HG03469 (cell line): ENCODE measurements at regions not wholly inside any gene's neighbourhood (a gene's known extent, or its start where the extent isn't known, plus 50 kb on each side); places are given as distances from the start of the nearest gene placed in this dataset.
"Not testable (repeated sequence)": the region's sequence is repeated elsewhere in the genome, so short reads cannot be mapped to it uniquely, and the experiment has no call there.

Experiments
- ATAC-seq: cut with Tn5 transposase; IDR thresholded peaks from one replicate; pipeline ENCODE4 v1.9.1; 2021; ENCODE audit warnings: mild to moderate bottlenecking, moderate library complexity, moderate number of reproducible peaks; ENCODE audit not compliant: unreplicated experiment

DNA sequence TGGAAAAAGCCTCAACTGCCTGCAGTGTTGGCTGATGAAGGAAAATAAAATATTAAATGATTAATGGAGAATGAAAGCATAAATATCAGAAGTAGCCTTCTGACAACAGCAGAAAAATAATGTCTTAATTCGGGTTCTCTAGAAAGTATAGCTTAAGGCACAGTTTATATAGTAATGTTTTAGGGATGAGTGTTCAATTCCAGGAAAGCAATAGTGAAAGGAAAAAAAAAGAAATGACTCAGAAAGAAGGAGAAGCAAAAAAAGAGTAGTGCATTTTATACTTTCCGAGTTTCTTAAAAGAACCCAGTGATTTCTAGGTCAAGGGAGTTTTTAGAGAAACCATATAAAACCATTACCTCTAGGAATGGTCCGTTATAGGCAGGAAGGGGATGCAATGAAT is 137.3 kb downstream of the HTR1B start:
- ATAC-seq, result no peak

DNA sequence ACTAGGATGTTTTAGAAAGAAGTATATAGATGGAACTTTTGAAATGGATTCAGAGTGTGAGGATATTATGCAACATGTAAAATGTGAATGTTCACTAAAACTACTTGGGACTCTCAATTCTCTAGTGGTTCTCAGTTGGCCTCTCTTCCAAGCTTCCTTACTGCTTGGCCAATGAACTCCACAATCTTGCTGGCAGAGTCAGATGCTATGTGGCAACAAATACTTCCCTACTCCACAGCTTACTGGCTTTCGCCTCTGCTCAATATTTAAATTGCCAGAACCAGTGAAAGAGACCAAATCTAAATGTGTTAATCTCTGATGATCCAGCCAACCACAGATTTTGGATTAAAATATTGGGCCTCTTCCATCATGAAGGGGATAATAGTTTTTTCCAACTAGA is 138.4 kb downstream of the HTR1B start:
- no peak for ATAC-seq

DNA sequence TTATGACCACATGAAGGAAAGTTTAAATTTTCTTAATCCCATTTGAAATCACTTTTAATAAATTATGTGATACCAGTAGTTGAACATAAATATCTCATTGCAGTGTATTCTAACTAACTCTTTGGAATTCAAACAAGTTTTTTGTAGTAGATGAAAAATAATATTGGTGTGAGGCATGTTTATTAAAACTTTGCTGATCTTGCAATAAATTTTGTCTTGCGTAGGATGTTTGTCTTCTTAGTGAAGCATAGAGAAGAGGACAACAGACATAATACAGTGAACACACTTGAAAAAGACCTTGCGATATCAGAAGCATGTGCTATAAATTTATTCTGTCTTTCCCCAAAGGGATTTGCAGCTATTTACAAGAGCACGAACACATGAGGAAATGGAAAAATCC is 140.7 kb downstream of the HTR1B start:
- no peak for ATAC-seq

DNA sequence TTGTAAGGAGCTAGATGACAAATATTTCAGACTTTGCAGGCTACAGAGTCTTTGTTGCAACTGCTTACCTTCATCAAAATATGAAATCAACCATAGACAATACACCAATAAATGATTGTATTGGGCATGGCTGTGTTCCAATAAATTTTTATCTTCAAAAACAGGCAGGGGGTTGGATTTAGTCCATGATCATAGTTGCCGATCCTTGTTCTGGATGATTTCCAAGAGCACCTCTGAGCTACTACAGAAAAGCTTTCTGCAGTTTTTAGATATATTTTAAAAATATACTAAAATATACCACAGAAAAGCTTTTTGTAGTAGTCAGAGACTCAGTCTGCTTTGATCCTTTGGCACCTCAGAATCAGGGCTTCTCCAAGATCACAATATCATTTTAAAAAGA is 145.0 kb downstream of the HTR1B start:
- ATAC-seq, result no peak

DNA sequence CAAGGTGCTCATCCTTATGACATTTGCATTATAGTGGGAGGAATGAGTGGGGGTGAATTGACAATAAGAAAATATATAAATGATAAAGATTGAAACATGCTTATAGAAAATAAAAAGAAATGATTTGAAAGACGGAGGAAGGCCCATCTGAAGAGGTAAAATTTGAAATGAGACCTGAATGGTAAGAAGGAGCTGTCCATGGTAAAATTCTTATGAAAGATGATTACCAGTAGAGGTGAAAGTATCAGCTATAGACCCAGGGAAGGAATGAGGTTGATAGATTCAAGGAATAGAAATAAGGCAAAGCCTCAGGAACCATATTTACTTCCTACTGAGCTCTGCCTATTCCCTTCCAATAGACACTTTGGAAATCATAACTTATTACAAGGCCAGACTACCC is 149.7 kb downstream of the HTR1B start:
- no peak for ATAC-seq

DNA sequence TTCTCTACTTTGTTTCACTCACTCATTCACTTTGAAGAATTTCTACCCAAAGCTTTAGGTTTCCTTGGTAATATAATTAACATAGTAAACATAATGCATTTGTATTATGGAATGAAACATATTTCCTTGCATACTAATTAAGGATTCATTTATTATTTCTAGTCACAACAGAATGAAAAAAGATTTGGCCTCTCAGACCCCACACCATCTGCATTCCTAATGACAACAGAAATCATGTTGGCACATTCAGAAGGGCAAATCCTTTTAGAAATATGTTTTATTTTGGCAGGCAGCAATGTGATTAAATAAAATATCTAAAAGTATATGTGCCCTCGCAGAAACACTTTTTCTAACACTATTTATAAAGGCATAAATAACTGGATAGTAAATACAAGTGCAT is 163.4 kb downstream of the HTR1B start:
- no peak for ATAC-seq

DNA sequence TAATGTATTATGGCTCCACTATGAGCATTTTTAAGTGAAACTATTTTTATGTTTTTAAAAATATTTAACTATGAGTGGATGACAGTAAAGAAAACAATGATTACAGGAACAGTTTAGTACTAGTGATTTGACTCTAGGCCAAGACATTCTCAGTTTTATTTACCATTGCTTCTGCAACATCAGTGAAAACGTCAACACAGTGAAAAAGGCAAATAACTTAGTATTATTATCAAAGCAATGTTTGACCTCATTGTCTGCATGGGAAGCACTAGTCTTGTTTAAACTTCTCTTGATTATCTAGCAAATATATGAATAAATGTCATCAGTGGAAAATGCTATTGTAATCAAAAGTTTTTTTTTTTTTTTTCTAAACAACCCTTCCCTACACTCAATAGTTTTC is 165.0 kb downstream of the HTR1B start:
- ATAC-seq, result no peak

DNA sequence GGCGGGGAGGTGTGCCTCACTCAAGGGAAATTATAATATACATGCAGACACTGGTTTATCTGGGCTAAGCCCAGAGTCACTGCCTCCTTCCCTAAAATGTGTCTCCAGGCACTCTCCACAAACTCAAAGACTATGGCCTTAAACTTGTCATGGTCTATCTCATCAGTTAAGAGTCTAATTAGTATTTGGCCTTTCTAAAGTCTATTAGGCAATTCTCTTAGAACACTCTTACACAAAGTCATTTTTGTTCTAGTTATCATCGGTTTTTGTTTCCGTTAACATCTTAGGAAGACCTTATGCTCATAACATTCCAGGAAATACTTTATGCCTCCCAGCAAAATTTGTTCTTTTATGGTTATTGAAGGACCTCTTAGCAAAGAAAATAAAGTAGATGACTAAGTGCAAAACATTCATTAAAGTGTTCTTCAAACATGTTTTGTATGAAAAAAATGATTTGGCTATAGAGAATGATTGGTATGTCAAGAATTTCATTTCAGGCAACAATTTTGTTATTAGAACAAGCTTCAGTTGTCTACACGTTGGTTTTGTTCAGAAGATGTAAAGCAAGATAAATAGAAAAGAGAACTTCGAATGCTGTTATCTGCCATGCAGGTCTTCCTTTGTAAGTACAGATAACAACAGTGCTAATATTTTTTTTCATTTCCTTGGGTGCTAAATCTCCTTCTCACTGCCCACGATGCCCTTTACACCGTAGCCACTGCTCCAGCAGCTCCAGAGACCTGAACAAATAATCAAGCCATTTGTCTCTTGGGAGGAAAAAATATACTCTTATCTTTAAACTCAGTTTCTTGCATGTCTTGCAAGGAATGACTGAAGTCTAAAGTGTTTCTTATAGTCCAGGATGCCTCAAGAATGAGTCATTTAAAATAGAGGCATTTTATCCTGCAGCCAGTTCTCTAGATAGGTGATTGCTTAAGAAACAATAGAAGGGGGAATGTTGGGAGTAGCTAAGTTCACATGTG is 170.4 kb downstream of the HTR1B start:
- ATAC-seq, result no peak

DNA sequence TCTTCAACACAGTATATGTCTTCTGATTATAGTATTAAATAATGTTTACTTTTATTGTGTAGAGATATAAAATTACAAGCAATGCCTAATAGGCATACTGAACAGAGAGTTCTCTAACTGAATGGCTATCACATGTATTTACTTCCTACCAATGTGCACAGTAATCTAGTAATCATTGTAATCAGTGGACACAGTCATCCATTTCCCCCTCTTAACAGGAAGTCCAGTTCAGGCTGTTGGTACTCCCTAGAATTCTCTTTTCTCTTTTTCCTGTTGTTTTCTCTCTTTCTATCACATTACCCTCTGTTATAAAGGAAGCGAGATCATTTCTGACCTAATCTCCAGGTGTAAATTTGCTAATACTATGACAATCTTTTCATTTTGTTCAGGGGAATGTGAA is 172.5 kb downstream of the HTR1B start:
- no peak for ATAC-seq

DNA sequence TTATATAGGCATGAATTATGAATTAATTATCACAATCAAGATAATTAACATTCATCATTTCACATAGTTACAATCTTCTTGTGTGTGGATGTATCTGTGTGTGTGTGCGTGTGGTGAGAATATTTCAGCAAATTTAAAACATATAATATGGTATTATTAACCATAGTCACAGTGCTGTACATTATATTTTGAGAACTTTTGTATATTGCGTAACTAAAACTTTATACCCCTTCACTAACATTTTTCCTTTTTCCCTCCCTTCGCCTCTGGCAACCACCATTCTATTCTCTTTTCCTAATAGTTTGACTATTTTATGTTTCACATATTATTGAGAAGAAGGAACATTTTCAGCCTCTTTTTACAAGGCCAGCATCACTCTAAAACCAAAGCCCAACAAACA is 176.8 kb downstream of the HTR1B start:
- no peak for ATAC-seq

DNA sequence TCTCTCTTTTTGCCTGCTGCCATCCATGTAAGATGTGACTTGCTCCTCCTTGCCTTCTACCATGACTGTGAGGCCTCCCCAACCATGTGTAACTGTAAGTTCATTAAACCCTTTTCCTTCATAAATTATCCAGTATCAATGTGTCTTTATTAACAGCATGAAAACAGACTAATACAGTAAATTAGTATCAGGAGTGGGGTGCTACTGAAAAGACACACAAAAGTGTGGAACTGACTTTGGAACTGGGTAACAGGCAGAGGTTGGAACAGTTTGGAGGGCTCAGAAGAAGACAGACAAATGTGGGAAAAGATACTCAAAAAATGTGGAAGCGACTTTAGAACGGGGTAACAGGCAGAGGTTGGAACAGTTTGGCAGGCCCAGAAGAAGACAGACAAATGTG is 189.4 kb downstream of the HTR1B start:
- ATAC-seq, result no peak

DNA sequence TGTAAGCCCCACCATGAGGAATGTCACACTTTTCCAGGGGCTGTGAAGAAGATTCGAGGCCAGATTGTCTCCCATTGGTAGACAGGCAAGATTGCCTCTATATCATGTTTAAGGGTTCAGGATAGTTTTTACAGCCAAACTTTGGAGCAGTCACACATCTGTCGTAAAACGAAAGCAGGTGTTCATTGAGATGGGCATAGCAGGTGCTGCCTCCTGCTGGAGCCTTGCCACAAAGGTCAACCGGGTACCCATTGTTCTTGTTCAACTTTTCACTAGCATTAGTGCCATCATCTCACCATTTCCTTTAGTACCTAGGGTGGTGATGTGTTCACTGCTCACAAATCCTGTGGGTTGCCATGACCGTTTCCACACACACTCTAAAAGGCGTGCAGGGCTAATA is 198.3 kb downstream of the HTR1B start:
- no peak for ATAC-seq

DNA sequence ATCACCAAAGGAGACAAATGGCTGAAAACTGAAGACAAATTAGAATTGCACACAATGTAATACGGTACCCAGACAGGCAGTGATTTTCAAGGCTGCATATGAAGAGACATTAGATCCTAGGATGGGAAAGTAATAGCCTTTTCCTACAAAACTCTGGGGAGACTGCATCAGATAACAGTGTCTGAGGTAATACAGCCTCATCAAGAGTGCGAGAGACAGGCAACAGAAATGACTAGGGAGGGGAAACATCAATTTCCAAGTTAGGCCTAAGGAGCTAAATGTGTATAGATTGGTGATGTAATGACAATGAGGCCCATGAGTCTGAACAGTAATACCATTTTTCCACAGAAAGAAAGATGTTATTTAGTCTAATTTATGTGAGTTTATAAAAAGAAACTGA is 200.3 kb downstream of the HTR1B start:
- no peak for ATAC-seq

DNA sequence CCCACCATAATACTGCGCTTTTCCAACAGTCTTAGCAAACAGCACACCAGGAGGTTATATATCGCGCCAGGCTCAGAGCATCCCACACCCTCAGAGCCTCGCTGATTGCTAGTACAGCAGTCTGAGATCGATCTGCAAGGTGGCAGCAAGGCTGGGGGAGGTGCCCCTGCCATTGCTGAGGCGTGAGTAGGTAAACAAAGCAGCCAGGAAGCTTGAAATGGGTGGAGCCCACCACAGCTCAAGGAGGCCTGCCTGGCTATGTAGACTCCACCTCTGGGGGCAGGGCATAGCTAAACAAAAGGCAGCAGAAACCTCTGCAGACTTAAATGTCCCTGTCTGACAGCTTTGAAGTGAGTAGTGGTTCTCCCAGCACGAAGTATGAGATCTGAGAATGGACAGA is 211.5 kb downstream of the HTR1B start:
- ATAC-seq, result not testable (repeated sequence)

DNA sequence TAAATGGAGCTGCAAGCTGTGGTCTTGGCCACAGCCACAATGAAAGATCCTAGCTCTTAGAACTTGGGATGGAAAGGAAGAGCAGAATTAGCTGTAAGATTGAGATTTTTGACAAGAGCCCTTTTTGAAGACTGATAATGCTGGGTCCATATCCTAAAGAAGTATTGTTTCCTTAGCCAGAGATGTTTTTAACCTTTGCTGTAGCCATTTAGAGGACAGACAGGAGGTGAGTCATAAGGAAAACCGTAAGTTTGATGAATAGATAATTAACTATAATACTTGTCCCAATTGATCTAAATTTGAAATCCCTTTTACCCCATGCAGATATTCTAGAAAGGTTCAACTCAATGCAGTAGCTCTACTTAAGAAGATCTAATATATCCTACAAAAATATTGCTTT is 213.7 kb downstream of the HTR1B start:
- no peak for ATAC-seq

DNA sequence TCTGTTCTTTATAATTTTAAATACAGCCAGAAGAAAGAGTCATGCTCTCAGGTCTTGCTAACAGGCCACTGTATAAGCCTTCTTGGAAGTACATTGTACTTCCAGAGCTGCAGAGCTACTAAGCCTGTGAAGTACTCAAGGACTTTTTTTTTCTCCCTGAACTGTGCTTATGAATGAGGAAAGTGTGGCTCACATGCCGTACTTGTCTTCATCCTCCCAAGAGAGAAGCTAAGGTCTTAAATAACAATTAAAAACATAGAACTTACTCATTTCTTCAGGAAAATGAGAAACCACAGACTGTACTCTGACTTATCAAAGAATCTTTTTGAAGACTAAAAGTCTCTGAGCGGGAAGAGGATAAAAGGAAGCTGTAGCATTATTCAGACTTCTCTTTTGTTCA is 218.3 kb downstream of the HTR1B start:
- no peak for ATAC-seq

DNA sequence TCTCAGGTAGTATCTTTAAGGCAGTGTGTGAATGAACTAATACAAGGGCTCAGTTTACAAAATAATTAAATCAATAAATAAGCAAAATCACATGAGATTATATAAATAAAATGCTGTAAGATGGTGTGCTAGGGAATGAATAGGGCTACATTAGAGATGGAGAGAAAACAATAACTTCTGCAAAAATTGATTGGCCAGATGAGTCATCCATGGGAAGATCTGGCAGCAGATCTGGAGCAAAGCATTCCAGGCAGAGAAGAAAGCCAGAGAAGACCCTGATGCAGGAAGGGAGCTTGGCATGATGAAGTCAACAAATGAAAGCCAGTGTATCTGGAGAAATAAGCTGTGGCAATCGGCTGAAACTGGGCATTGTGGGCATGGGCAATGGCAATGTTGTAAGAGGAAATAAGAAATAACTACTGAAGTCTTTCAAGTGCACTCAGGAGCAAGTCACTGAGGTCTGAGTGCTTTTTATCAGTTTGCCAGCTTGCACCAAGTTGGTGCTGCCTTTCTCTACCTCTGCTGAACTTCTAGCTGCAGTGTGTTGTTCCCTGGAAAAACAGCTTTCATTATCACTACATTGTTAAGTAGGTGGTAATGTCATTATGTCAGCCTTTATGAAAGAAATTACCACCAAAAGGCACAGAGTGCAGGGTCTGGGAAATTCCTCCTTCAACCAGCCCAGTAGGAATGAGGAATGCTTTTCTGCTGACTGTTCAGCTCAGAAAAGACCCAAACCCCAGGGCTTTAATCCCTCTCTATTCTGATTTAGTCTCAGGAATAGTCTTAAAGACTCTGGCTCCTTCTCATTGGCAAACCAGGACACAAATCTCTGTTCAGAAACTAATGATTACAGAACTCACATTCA is 231.6 kb downstream of the HTR1B start:
- ATAC-seq, result no peak

DNA sequence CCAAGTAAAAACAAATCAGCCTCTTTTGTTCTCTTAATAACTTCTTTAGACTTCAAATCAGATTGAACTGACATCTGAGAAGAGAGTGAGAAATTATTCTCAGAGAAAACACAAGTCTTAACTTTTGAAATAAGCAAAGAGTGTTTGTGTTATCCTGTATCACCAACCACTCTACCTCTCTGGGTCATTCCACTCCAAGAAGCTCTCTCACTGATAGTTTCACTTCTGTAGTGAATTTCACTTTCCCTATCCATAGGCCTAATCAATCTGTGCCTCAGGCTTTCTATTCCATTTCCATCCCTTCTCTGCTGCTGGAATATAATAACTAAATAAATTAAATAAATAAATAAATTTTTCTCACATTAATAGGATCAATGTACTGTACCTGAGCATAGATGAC is 235.0 kb downstream of the HTR1B start:
- no peak for ATAC-seq

DNA sequence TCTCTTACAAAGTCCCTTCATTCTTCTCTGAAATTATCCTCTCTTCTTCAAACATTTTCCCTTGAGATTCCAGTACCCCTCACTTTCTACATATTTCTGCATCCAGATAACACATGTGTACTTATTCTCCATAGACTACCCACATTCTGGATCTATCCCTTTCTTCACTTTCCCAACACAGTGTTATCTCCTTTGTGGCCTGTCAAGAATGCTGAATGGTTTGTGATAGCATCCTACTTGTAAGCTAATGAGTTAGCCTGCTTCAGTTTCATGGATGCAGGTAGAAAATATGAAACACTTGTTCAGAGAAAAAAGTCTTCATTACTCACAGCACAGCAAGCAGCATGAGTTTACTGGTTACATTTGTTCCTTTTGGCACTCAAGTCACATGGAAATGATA is 245.4 kb downstream of the HTR1B start:
- ATAC-seq, result no peak

DNA sequence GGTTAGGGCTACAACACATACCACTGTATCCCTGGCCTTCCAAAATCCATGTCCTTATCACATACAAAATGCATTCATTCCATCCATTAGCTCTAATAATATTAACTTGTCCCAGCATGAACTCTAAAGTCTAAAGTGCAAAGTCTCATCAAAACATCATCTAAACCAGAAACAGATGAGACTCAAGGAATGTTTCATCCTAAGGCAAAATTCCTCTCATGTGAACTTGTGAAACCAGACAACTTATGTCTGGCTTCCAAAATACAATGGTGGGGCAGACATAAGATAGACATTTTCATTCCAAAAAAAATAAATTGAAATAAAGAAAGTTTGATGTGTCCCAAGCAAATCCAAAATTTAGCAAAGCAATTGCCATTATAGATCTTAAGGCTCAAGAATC is 257.4 kb downstream of the HTR1B start:
- ATAC-seq, result no peak

DNA sequence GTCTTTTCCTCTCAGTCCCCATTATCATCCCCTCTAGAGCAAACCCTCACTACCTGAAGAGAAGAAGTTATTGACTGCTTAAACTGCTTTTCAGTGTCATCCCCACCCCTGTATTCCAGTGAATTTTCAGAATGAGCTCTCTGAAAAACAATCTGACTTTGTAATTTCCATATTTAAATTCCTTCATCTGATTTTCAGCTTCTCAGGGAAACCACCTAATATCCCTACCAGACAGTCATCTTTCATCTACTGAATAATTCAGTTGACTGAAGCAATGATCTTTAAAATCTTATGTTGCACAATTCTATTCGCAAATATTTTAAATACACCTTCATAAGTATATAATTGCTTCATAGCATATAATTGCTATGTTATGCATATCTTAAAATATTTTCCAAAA is 258.7 kb downstream of the HTR1B start:
- no peak for ATAC-seq

DNA sequence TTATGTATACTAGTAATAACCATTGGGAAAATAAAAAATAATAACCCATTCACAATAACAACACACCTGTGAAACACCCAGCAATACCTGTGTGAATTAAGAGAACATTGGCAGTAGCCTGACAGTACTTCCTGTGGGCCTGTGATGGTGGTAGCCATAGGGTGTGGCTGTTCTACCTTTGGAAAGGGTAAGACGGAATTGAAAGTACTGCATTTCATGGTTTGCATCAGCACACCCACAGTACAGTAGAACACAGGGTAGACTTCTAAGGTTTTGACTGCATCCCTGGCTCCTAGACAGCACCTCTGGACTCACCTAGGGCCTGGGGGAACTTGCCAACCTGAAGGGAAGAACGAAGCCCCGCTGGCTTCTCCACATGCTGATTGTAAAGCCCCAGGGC is 279.8 kb downstream of the HTR1B start:
- no peak for ATAC-seq
